BE2C (cell line): ENCODE measurements at regions not wholly inside any gene's neighbourhood (a gene's known extent, or its start where the extent isn't known, plus 50 kb on each side); places are given as distances from the start of the nearest gene placed in this dataset.
"Not testable (repeated sequence)": the region's sequence is repeated elsewhere in the genome, so short reads cannot be mapped to it uniquely, and the experiment has no call there.

Experiments used
- DNase-seq: peaks from one replicate; pipeline ENCODE4 v3.0.0-alpha.2; 2020
- H3K27me3 ChIP-seq: fragments of 250-450 bp; sonication (Bioruptor Pico); 2 replicates; pipeline ENCODE4 v1.5.1; 2020; ENCODE audit warnings: mild to moderate bottlenecking
- H3K36me3 ChIP-seq: fragments of 250-450 bp; sonication (Bioruptor Pico); 2 replicates; pipeline ENCODE4 v1.5.1; 2020; ENCODE audit warnings: mild to moderate bottlenecking
- H3K4me1 ChIP-seq: fragments of 250-450 bp; sonication (Bioruptor Pico); 2 replicates; pipeline ENCODE4 v1.5.1; 2020
- H3K4me3 ChIP-seq: 2 replicates; pipeline ENCODE4 v1.5.1; 2011; ENCODE audit warnings: low read depth, low read length
- H3K9me3 ChIP-seq: fragments of 250-450 bp; sonication (Bioruptor Pico); 2 replicates; pipeline ENCODE4 v1.5.1; 2020
- CTCF ChIP-seq: IDR thresholded peaks from 2 replicates; pipeline ENCODE4 v1.5.1; 2012; ENCODE audit warnings: mild to moderate bottlenecking, low read depth, low read length

- Histone ChIP-seq H3K27me3 (no peaks in the 10 kb centered on the region), H3K36me3 (no peaks in the 10 kb centered on the region), H3K4me1 (no peaks in the 10 kb centered on the region), H3K9me3 (no peaks in the 10 kb centered on the region), H3K4me3 (no peak overlapping the region)
- TF ChIP-seq CTCF: no peak
- no peak for DNase-seq
These were observed 278.7 kb upstream of the PODXL start for GRCh38 chr7:131835141-131835540.

GRCh38 chr7:131830681-131831080, 274.3 kb upstream of the PODXL start:
- TF ChIP-seq CTCF: no peak
- Histone ChIP-seq H3K36me3 (no peaks in the 10 kb centered on the region), H3K9me3 (no peaks in the 10 kb centered on the region), H3K4me1 (no peaks in the 10 kb centered on the region), H3K4me3 (no peak overlapping the region), H3K27me3 (peaks cover 5% of the 10 kb centered on the region)
- DNase-seq: no peak

- no peak overlapping the region for H3K4me3 ChIP-seq
- peaks cover 5% of the 10 kb centered on the region for H3K27me3 ChIP-seq
- H3K36me3 ChIP-seq: no peaks in the 10 kb centered on the region
- H3K9me3 ChIP-seq: no peaks in the 10 kb centered on the region
- no peak for TF ChIP-seq CTCF
- peak; percentile 50 for DNase-seq
- H3K4me1 ChIP-seq: no peaks in the 10 kb centered on the region
These were observed 273.6 kb upstream of the PODXL start for GRCh38 chr7:131829947-131830558.

GRCh38 chr7:131827421-131827820, 271.0 kb upstream of the PODXL start:
- H3K4me3 ChIP-seq: no peak overlapping the region
- no peaks in the 10 kb centered on the region for H3K36me3 ChIP-seq
- peaks cover 5% of the 10 kb centered on the region for H3K27me3 ChIP-seq
- no peak for TF ChIP-seq CTCF
- no peaks in the 10 kb centered on the region for H3K9me3 ChIP-seq
- DNase-seq: no peak
- H3K4me1 ChIP-seq: no peaks in the 10 kb centered on the region

- DNase-seq: no peak
- Histone ChIP-seq H3K4me1 (no peaks in the 10 kb centered on the region), H3K36me3 (no peaks in the 10 kb centered on the region), H3K9me3 (no peaks in the 10 kb centered on the region), H3K4me3 (no peak overlapping the region), H3K27me3 (peaks cover 5% of the 10 kb centered on the region)
- no peak for TF ChIP-seq CTCF
These were observed 270.5 kb upstream of the PODXL start for GRCh38 chr7:131826960-131827359.

GRCh38 chr7:131823961-131824440, 267.6 kb upstream of the PODXL start:
- not testable (repeated sequence) for DNase-seq, H3K36me3 ChIP-seq

GRCh38 chr7:131819891-131820290, 263.5 kb upstream of the PODXL start:
- Histone ChIP-seq H3K36me3 (no peaks in the 10 kb centered on the region), H3K4me1 (no peaks in the 10 kb centered on the region), H3K27me3 (peaks cover 19% of the 10 kb centered on the region; the same call in 1 of the 2 replicates), H3K4me3 (no peak overlapping the region), H3K9me3 (no peaks in the 10 kb centered on the region)
- no peak for DNase-seq
- no peak for TF ChIP-seq CTCF

More at GRCh38 chr7:131823961-131824440, 267.6 kb upstream of the PODXL start:
- H3K4me3 ChIP-seq, H3K4me1 ChIP-seq, H3K9me3 ChIP-seq: not testable (repeated sequence)
- H3K27me3 ChIP-seq: peaks cover 17% of the 10 kb centered on the region
